Neural crest cell (in vitro differentiated cells): ENCODE measurements at regions not wholly inside any gene's neighbourhood (a gene's known extent, or its start where the extent isn't known, plus 50 kb on each side); places are given as distances from the start of the nearest gene placed in this dataset.

ENCODE experiments used
- DNase-seq: peaks from one replicate; pipeline ENCODE4 v3.0.0; 2021; ENCODE audit warnings: low read depth, mixed read lengths, low spot score
- H3K27ac Mint-ChIP-seq: one replicate; pipeline ENCODE4 v1.8.0; 2021; ENCODE audit warnings: mild to moderate bottlenecking, mixed read lengths; ENCODE audit not compliant: unreplicated experiment
- H3K27me3 Mint-ChIP-seq: 2 replicates; pipeline ENCODE4 v1.8.0; 2021; ENCODE audit warnings: low read depth, mild to moderate bottlenecking, mixed read lengths
- H3K36me3 Mint-ChIP-seq: 2 replicates; pipeline ENCODE4 v1.8.0; 2021; ENCODE audit warnings: low read depth, mild to moderate bottlenecking, mixed read lengths
- H3K4me1 Mint-ChIP-seq: 2 replicates; pipeline ENCODE4 v1.8.0; 2021; ENCODE audit warnings: mixed read lengths
- H3K4me3 Mint-ChIP-seq: one replicate; pipeline ENCODE4 v1.8.0; 2021; ENCODE audit warnings: mild to moderate bottlenecking, mixed read lengths
- H3K9me3 Mint-ChIP-seq: 2 replicates; pipeline ENCODE4 v1.8.0; 2021; ENCODE audit warnings: mixed read lengths
- CTCF ChIP-seq: fragments of 200-600 bp; sonication (generic); conservative IDR thresholded peaks from 2 replicates; pipeline ENCODE4 v1.5.0; 2021; ENCODE audit warnings: antibody characterized with exemption, mild to moderate bottlenecking

DNA sequence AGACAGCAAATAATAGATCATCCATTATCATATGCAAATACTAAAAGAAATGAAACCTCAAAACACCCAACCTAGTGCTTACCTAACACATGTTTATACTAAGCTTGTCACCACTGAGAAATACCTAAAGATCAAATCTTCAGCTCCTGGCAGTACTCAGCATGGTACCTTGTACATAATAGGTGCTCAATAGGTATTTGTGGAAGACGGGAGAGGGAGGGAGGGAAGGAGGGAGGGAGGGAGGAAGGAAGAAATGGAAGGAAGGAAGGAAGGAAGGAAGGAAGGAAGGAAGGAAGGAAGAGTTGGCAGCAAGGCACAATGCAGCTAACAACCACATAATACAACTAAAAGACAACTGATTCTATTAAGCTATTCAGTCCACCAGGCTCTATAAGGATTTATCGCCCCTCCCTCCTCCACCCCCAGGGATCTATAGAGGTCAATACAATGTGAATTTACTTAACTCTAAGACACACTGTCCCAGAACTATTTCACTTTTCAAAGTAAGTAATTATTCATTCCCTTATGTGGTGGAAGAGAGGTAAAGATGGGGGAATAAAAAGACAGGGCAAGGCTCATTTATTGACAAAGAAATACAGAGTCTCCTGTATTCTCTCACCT, 328.9 kb downstream of the PAPSS1 start:
- H3K27me3 Mint-ChIP-seq, result no peaks in the 10 kb centered on the region
- DNase-seq, result no peak
- H3K36me3 Mint-ChIP-seq, result no peaks in the 10 kb centered on the region
- H3K4me1 Mint-ChIP-seq, result no peaks in the 10 kb centered on the region
- no peak overlapping the region for H3K27ac Mint-ChIP-seq
- H3K9me3 Mint-ChIP-seq, result no peaks in the 10 kb centered on the region
- TF ChIP-seq CTCF, result no peak
- no peak overlapping the region for H3K4me3 Mint-ChIP-seq

- DNase-seq, result no peak
- H3K36me3 Mint-ChIP-seq, result no peaks in the 10 kb centered on the region
- no peaks in the 10 kb centered on the region for H3K27me3 Mint-ChIP-seq
- H3K4me3 Mint-ChIP-seq, result no peak overlapping the region
- TF ChIP-seq CTCF, result no peak
- H3K9me3 Mint-ChIP-seq, result peaks cover 6% of the 10 kb centered on the region
- no peaks in the 10 kb centered on the region for H3K4me1 Mint-ChIP-seq
- H3K27ac Mint-ChIP-seq, result no peak overlapping the region
Measured at GRCh38 chr4:107389965-107390364, 330.1 kb downstream of the PAPSS1 start.

GRCh38 chr4:107388736-107389274, 331.2 kb downstream of the PAPSS1 start:
- H3K27me3 Mint-ChIP-seq, result no peaks in the 10 kb centered on the region
- H3K4me1 Mint-ChIP-seq, result no peaks in the 10 kb centered on the region
- no peak for DNase-seq
- H3K36me3 Mint-ChIP-seq, result no peaks in the 10 kb centered on the region
- no peak overlapping the region for H3K27ac Mint-ChIP-seq
- H3K4me3 Mint-ChIP-seq, result no peak overlapping the region
- peaks cover 12% of the 10 kb centered on the region for H3K9me3 Mint-ChIP-seq
- TF ChIP-seq CTCF, result no peak

- Mint-ChIP-seq H3K4me1 (no peaks in the 10 kb centered on the region), H3K27me3 (no peaks in the 10 kb centered on the region), H3K9me3 (peaks cover 16% of the 10 kb centered on the region), H3K27ac (no peak overlapping the region), H3K4me3 (no peak overlapping the region), H3K36me3 (no peaks in the 10 kb centered on the region)
- no peak for TF ChIP-seq CTCF
- DNase-seq, result no peak
Measured at GRCh38 chr4:107380836-107381438, 339.1 kb downstream of the PAPSS1 start.

DNA sequence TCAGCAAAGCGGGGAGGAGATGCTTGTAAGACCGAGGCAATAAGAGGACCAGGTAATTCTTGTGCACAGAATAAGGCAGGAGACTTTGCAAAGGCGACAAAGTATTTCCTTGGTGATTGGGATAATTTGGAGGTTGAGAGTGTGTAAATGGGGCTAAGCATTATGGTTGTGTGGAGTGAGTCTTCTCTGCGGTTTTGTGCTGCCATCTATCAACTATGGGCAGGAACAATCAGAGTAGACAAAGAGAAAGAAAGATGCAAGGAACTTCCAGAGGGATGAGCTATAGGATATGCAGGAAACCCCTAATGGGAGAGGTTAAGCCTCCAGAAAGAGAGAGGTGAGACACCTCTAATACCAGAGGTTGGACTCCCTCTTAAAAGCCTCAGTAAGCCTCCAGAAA, 339.8 kb downstream of the PAPSS1 start:
- Mint-ChIP-seq H3K27me3 (no peaks in the 10 kb centered on the region), H3K4me1 (no peaks in the 10 kb centered on the region), H3K4me3 (no peak overlapping the region), H3K36me3 (no peaks in the 10 kb centered on the region), H3K27ac (no peak overlapping the region), H3K9me3 (peaks cover 11% of the 10 kb centered on the region)
- no peak for DNase-seq
- no peak for TF ChIP-seq CTCF
